ENCODE measurements at regions not wholly inside any gene's neighbourhood (a gene's known extent, or its start where the extent isn't known, plus 50 kb on each side); places are given as distances from the start of the nearest gene placed in this dataset.

DNA sequence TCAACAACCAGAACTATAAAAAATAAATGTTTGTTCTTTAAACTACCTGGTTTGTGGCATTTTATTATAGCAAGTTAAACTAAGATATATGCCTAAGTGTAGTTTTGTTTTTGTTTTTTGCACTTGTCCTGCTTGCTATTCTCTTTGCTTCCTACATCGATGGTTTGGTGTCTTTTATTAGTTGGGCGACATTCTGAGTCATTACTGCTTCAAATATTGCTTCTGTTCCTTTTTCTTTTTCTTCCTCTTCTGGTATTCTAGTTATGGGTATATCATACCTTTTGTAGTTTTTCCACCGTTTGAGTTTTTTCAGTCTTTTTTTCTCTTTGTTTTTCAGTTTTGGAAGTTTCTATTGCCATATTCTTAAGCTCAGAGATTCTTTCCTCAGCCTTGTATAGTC, 86.9 kb downstream of the MACIR start:
- TF ChIP-seq, protein P1, sequence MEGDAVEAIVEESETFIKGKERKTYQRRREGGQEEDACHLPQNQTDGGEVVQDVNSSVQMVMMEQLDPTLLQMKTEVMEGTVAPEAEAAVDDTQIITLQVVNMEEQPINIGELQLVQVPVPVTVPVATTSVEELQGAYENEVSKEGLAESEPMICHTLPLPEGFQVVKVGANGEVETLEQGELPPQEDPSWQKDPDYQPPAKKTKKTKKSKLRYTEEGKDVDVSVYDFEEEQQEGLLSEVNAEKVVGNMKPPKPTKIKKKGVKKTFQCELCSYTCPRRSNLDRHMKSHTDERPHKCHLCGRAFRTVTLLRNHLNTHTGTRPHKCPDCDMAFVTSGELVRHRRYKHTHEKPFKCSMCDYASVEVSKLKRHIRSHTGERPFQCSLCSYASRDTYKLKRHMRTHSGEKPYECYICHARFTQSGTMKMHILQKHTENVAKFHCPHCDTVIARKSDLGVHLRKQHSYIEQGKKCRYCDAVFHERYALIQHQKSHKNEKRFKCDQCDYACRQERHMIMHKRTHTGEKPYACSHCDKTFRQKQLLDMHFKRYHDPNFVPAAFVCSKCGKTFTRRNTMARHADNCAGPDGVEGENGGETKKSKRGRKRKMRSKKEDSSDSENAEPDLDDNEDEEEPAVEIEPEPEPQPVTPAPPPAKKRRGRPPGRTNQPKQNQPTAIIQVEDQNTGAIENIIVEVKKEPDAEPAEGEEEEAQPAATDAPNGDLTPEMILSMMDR (IDR thresholded peaks at IDR 0.05): no peak
- no peak for TF ChIP-seq POLR2A (IDR thresholded peaks at IDR 0.05)
